Breast epithelium (tissue), 3 donors: ENCODE measurements at regions not wholly inside any gene's neighbourhood (a gene's known extent, or its start where the extent isn't known, plus 50 kb on each side); places are given as distances from the start of the nearest gene placed in this dataset.

Source experiments
- POLR2AphosphoS5 ChIP-seq, 3 donors: sonication (generic); formaldehyde crosslinking; IDR thresholded peaks; one replicate each; pipeline ENCODE4 v1.6.1; 2017; ENCODE audit warnings: antibody characterized with exemption in 3 of 3
- TF ChIP-seq, protein P1 (sequence below), 3 donors: fragments of 450-650 bp; IDR thresholded peaks; one replicate each; pipeline ENCODE4 v1.5.1; 2016 to 2017; ENCODE audit warnings: antibody characterized with exemption in 3 of 3, mild to moderate bottlenecking in 3 of 3, moderate library complexity in 3 of 3

DNA sequence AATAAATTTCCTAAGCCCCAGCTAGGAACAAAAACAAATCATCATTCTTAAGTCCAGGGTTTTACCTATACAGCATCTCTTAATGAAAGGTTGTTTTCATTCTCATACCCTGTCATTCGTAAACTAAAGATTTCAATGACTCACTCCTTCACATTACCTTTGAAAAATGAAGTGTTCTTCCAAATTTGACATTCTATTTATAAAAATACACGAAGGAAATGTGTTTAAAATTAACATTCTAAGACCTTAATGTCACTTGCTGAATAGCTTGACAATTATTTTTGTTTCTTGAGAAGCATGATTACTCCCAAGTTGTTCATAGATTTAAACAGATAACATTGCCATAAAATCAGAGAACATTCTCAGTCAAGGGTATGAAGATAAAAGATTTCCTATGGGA lies 1188.3 kb upstream of the SORCS1 start:
- TF ChIP-seq, protein P1, sequence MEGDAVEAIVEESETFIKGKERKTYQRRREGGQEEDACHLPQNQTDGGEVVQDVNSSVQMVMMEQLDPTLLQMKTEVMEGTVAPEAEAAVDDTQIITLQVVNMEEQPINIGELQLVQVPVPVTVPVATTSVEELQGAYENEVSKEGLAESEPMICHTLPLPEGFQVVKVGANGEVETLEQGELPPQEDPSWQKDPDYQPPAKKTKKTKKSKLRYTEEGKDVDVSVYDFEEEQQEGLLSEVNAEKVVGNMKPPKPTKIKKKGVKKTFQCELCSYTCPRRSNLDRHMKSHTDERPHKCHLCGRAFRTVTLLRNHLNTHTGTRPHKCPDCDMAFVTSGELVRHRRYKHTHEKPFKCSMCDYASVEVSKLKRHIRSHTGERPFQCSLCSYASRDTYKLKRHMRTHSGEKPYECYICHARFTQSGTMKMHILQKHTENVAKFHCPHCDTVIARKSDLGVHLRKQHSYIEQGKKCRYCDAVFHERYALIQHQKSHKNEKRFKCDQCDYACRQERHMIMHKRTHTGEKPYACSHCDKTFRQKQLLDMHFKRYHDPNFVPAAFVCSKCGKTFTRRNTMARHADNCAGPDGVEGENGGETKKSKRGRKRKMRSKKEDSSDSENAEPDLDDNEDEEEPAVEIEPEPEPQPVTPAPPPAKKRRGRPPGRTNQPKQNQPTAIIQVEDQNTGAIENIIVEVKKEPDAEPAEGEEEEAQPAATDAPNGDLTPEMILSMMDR (IDR thresholded peaks at IDR 0.05): no peak
- no peak for TF ChIP-seq POLR2AphosphoS5 (IDR thresholded peaks at IDR 0.05)
